ENCODE measurements at regions not wholly inside any gene's neighbourhood (a gene's known extent, or its start where the extent isn't known, plus 50 kb on each side); places are given as distances from the start of the nearest gene placed in this dataset.
"Not testable (repeated sequence)": the region's sequence is repeated elsewhere in the genome, so short reads cannot be mapped to it uniquely, and the experiment has no call there.

- no peaks in the 10 kb centered on the region for H3K36me3 ChIP-seq
- H3K27me3 ChIP-seq (replicated peaks in 1 of 7): no peaks in the 10 kb centered on the region
- DNase-seq: no peak
- WGBS, 5 donors: 6 to 31% (median 12%) methylated on average over 2 of the region's 2 CpGs
- intact Hi-C loops (cut with DNase I; ENCODE audit: low total_unique reads): no loop called here
- H3K4me3 ChIP-seq: no peak overlapping the region
- peaks cover 0 to 22% (median 11%) of the 10 kb centered on the region in 8 donors for H3K9me3 ChIP-seq
- TF ChIP-seq POLR2AphosphoS5 (IDR thresholded peaks at IDR 0.05) (no peak), POLR2A (IDR thresholded peaks at IDR 0.05) (no peak), CTCF (IDR thresholded peaks at IDR 0.05 in 8 of 11, conservative IDR thresholded peaks at IDR 0.05 in 3 of 11) (no peak)
- H3K27ac ChIP-seq: no peak overlapping the region
- H3K4me1 ChIP-seq: no peaks in the 10 kb centered on the region
These were observed 84.7 kb upstream of the ELAC2 start for GRCh38 chr17:13102477-13102876.

GRCh38 chr17:13099926-13100325, 82.1 kb upstream of the ELAC2 start:
- H3K36me3 ChIP-seq: no peaks in the 10 kb centered on the region
- peaks cover 0 to 22% (median 11%) of the 10 kb centered on the region in 8 donors for H3K9me3 ChIP-seq
- TF ChIP-seq CTCF (IDR thresholded peaks at IDR 0.05 in 8 of 11, conservative IDR thresholded peaks at IDR 0.05 in 3 of 11): no peak
- no peak for TF ChIP-seq POLR2A (IDR thresholded peaks at IDR 0.05)
- no peak for TF ChIP-seq POLR2AphosphoS5 (IDR thresholded peaks at IDR 0.05)
- DNase-seq: no peak
- H3K4me1 ChIP-seq: no peaks in the 10 kb centered on the region
- H3K27ac ChIP-seq: no peak overlapping the region
- intact Hi-C loops (cut with DNase I; ENCODE audit: low total_unique reads): no loop called here
- 76 to 88% (median 80%) methylated on average over 9 of the region's 9 CpGs for WGBS, 5 donors
- H3K27me3 ChIP-seq (replicated peaks in 1 of 7): no peaks in the 10 kb centered on the region
- no peak overlapping the region for H3K4me3 ChIP-seq

- intact Hi-C loops (cut with DNase I; ENCODE audit: low total_unique reads): no loop called here
- DNase-seq: no peak
- H3K4me3 ChIP-seq: no peak overlapping the region
- H3K27ac ChIP-seq: no peak overlapping the region
- no peaks in the 10 kb centered on the region for H3K4me1 ChIP-seq
- H3K36me3 ChIP-seq: no peaks in the 10 kb centered on the region
- H3K27me3 ChIP-seq (replicated peaks in 1 of 7): no peaks in the 10 kb centered on the region
- H3K9me3 ChIP-seq: peaks cover 0 to 22% (median 11%) of the 10 kb centered on the region in 8 donors
- WGBS, 5 donors: 67 to 82% (median 73%) methylated on average over 10 of the region's 10 CpGs
- TF ChIP-seq POLR2A (IDR thresholded peaks at IDR 0.05) (no peak), POLR2AphosphoS5 (IDR thresholded peaks at IDR 0.05) (no peak), CTCF (IDR thresholded peaks at IDR 0.05 in 8 of 11, conservative IDR thresholded peaks at IDR 0.05 in 3 of 11) (no peak)
These were observed 81.4 kb upstream of the ELAC2 start for GRCh38 chr17:13099089-13099735.

- Histone ChIP-seq H3K27ac (no peak overlapping the region), H3K4me1 (no peaks in the 10 kb centered on the region), H3K36me3 (no peaks in the 10 kb centered on the region), H3K27me3 (replicated peaks in 1 of 7) (no peaks in the 10 kb centered on the region), H3K4me3 (no peak overlapping the region), H3K9me3 (peaks cover 0 to 1% (median 0%) of the 10 kb centered on the region in 8 donors)
- intact Hi-C loops (cut with DNase I; ENCODE audit: low total_unique reads): no loop called here
- TF ChIP-seq POLR2A (IDR thresholded peaks at IDR 0.05): no peak
- no peak for TF ChIP-seq POLR2AphosphoS5 (IDR thresholded peaks at IDR 0.05)
- TF ChIP-seq CTCF (IDR thresholded peaks at IDR 0.05 in 8 of 11, conservative IDR thresholded peaks at IDR 0.05 in 3 of 11): no peak
- DNase-seq: no peak
- 51 to 73% (median 54%) methylated on average over 3 of the region's 3 CpGs for WGBS, 5 donors
These were observed 78.5 kb upstream of the ELAC2 start for GRCh38 chr17:13096291-13096690.

GRCh38 chr17:13092010-13092409, 74.2 kb upstream of the ELAC2 start:
- H3K36me3 ChIP-seq; DNase-seq; H3K4me1 ChIP-seq; H3K27ac ChIP-seq; H3K27me3 ChIP-seq (replicated peaks in 1 of 7); intact Hi-C loops (cut with DNase I; ENCODE audit: low total_unique reads); H3K4me3 ChIP-seq; H3K9me3 ChIP-seq: not testable (repeated sequence)
- WGBS, 5 donors: 78 to 86% (median 81%) methylated on average over 5 of the region's 5 CpGs

All from spleen (tissue), 11 donors.